Vagina (tissue), 2 donors: ENCODE measurements at regions not wholly inside any gene's neighbourhood (a gene's known extent, or its start where the extent isn't known, plus 50 kb on each side); places are given as distances from the start of the nearest gene placed in this dataset.

Experiments used
- DNase-seq, 2 donors: peaks; one replicate each; pipeline ENCODE4 v3.0.0-alpha.2; 2017; ENCODE audit errors: extremely low spot score in 2 of 2
- H3K27ac ChIP-seq: fragments of 200-600 bp; sonication (generic); one replicate; pipeline ENCODE4 v1.5.1; 2019
- H3K27me3 ChIP-seq: fragments of 200-600 bp; sonication (generic); one replicate; pipeline ENCODE4 v1.5.1; 2019
- H3K36me3 ChIP-seq, 2 donors: fragments of 200-600 bp; sonication (generic); one replicate each; pipeline ENCODE4 v1.5.1; 2017 to 2019
- H3K4me1 ChIP-seq: fragments of 200-600 bp; sonication (generic); one replicate; pipeline ENCODE4 v1.5.1; 2019
- H3K4me3 ChIP-seq, 2 donors: fragments of 200-600 bp; sonication (generic); 1 replicate in 1 of 2; 2 replicates in 1 of 2; pipeline ENCODE4 v1.5.1; 2016 to 2019
- H3K9me3 ChIP-seq: fragments of 200-600 bp; sonication (generic); one replicate; pipeline ENCODE4 v1.5.1; 2019
- POLR2A ChIP-seq, 2 donors: fragments of 450-650 bp; IDR thresholded peaks; one replicate each; pipeline ENCODE4 v1.6.1; 2017; ENCODE audit warnings: antibody characterized with exemption in 2 of 2, mild to moderate bottlenecking in 2 of 2, moderate library complexity in 2 of 2
- POLR2AphosphoS5 ChIP-seq, 2 donors: sonication (generic); formaldehyde crosslinking; IDR thresholded peaks; one replicate each; pipeline ENCODE4 v1.9.0; 2017; ENCODE audit warnings: antibody characterized with exemption in 2 of 2, mild to moderate bottlenecking in 2 of 2, low read depth in 1 of 2; ENCODE audit not compliant: insufficient read depth in 1 of 2
- intact Hi-C: fragments of 100-400 bp; cut with DNase I; formaldehyde crosslinking; loops from one replicate; pipeline ENCODE4 v1.15.1; 2023
- TF ChIP-seq, protein P1 (sequence below), 3 experiments: fragments of 450-650 bp in 2 of 3; fragments of 200-600 bp in 1 of 3; sonication (generic) in 1 of 3; IDR thresholded peaks; one replicate each; pipeline ENCODE4 v1.5.1; 2017 to 2019; ENCODE audit warnings: antibody characterized with exemption in 3 of 3, mild to moderate bottlenecking in 2 of 3, moderate library complexity in 2 of 3

DNA sequence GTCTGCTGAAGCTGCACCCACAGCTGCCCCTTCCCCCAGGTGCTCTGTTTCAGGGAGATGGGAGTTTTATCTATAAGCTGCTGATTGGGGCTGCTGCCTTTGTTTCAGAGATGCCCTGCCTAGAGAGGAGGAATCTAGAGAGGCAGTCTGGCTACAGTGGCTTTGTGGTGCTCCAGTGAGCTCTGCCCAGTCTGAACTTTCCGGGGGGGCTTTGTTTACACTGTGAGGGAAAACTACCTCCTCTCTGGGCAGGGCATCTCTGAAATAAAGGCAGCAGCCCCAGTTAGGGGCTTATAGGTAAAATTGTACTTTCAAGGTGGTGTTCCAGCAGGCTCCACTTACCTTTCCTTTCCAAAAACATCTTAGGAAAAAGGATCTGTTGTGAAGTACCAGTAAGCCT, 242.2 kb downstream of the SPRY1 start:
- no peaks in the 10 kb centered on the region for H3K9me3 ChIP-seq
- intact Hi-C loops, result no loop called here
- H3K36me3 ChIP-seq, result no peaks in the 10 kb centered on the region
- H3K4me3 ChIP-seq, result no peak overlapping the region
- no peak overlapping the region for H3K27ac ChIP-seq
- DNase-seq, result no peak
- no peaks in the 10 kb centered on the region for H3K4me1 ChIP-seq
- no peaks in the 10 kb centered on the region for H3K27me3 ChIP-seq
- TF ChIP-seq POLR2AphosphoS5 (IDR thresholded peaks at IDR 0.05; ENCODE audit: insufficient read depth in 1 of 2, low read depth in 1 of 2), result no peak
- no peak for TF ChIP-seq POLR2A (IDR thresholded peaks at IDR 0.05)
- TF ChIP-seq, protein P1, sequence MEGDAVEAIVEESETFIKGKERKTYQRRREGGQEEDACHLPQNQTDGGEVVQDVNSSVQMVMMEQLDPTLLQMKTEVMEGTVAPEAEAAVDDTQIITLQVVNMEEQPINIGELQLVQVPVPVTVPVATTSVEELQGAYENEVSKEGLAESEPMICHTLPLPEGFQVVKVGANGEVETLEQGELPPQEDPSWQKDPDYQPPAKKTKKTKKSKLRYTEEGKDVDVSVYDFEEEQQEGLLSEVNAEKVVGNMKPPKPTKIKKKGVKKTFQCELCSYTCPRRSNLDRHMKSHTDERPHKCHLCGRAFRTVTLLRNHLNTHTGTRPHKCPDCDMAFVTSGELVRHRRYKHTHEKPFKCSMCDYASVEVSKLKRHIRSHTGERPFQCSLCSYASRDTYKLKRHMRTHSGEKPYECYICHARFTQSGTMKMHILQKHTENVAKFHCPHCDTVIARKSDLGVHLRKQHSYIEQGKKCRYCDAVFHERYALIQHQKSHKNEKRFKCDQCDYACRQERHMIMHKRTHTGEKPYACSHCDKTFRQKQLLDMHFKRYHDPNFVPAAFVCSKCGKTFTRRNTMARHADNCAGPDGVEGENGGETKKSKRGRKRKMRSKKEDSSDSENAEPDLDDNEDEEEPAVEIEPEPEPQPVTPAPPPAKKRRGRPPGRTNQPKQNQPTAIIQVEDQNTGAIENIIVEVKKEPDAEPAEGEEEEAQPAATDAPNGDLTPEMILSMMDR (IDR thresholded peaks at IDR 0.05), result no peak

DNA sequence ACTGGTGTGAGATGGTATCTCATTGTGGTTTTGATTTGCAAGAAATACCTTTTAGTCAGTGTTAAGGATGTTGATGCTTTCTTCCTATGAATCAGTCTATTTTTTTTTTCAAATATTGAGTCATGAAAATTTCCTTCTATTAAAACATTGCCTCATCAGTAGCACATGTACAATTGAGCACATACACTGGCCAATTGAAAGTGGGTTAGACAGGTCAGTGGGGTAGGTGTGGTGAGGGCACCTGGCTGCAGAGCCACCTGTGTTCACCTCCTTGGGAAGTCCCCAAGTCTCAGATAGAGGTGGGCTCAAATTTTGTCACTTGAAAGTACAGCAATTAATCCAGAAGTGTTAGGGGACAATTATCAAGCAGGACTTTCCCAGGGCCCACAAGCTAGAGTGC, 243.7 kb downstream of the SPRY1 start:
- no peaks in the 10 kb centered on the region for H3K36me3 ChIP-seq
- no peak for DNase-seq
- H3K4me3 ChIP-seq, result no peak overlapping the region
- peak in 1 of 2 donors; percentile 19 for TF ChIP-seq POLR2AphosphoS5 (IDR thresholded peaks at IDR 0.05; ENCODE audit: insufficient read depth in 1 of 2, low read depth in 1 of 2)
- no peak for TF ChIP-seq POLR2A (IDR thresholded peaks at IDR 0.05)
- no peaks in the 10 kb centered on the region for H3K27me3 ChIP-seq
- H3K4me1 ChIP-seq, result no peaks in the 10 kb centered on the region
- no peak overlapping the region for H3K27ac ChIP-seq
- no peaks in the 10 kb centered on the region for H3K9me3 ChIP-seq
- intact Hi-C loops, result no loop called here

DNA sequence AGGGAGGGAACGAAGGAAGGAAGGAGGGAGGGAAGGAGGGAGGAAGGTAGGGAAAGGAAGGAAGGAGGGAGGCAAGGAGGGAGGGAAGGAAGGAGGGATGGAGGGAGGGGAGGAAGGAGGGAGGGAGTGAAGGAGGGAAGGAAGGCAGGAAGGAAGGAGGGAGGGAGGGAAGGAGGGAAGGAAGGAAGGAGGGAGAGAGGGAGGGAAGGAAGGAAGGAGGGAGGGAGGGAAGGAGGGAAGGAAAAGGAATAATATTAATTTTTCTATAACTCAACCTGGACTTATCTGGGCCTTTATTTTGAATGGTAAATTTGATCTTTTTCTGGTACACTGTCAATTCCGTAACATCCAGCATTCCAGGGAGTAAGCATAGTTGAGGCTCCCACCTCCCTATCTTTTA, 244.2 kb downstream of the SPRY1 start:
- H3K4me3 ChIP-seq, result no peak overlapping the region
- no peaks in the 10 kb centered on the region for H3K4me1 ChIP-seq
- intact Hi-C loops, result no loop called here
- DNase-seq, result no peak
- no peaks in the 10 kb centered on the region for H3K27me3 ChIP-seq
- no peak overlapping the region for H3K27ac ChIP-seq
- TF ChIP-seq, protein P1 (IDR thresholded peaks at IDR 0.05), result no peak
- no peak for TF ChIP-seq POLR2A (IDR thresholded peaks at IDR 0.05)
- TF ChIP-seq POLR2AphosphoS5 (IDR thresholded peaks at IDR 0.05; ENCODE audit: insufficient read depth in 1 of 2, low read depth in 1 of 2), result no peak
- H3K9me3 ChIP-seq, result no peaks in the 10 kb centered on the region
- no peaks in the 10 kb centered on the region for H3K36me3 ChIP-seq

DNA sequence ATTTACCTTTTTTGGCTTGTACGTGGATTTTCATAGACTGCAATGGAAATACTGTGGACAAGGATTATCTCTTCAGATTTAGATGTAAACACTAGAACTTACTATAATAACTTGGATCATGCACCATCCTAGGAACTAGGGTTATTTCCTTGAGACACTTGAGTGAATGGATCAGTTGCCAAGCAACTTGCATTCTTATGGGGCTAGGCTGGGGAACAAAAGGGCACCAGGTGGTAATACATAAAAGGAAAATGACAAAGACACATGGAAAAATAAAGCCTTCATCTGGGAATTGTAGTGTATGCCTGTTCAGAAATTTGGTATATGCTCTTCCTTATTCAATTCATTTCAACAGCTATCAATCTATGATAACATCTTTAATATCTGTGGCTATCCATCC, 247.1 kb downstream of the SPRY1 start:
- no peaks in the 10 kb centered on the region for H3K9me3 ChIP-seq
- no peak for TF ChIP-seq POLR2AphosphoS5 (IDR thresholded peaks at IDR 0.05; ENCODE audit: insufficient read depth in 1 of 2, low read depth in 1 of 2)
- TF ChIP-seq, protein P1 (IDR thresholded peaks at IDR 0.05), result no peak
- TF ChIP-seq POLR2A (IDR thresholded peaks at IDR 0.05), result no peak
- peaks cover 3% of the 10 kb centered on the region for H3K4me1 ChIP-seq
- no peaks in the 10 kb centered on the region for H3K36me3 ChIP-seq
- no peak overlapping the region for H3K27ac ChIP-seq
- H3K4me3 ChIP-seq, result no peak overlapping the region
- DNase-seq, result no peak
- intact Hi-C loops, result no loop called here
- H3K27me3 ChIP-seq, result no peaks in the 10 kb centered on the region

DNA sequence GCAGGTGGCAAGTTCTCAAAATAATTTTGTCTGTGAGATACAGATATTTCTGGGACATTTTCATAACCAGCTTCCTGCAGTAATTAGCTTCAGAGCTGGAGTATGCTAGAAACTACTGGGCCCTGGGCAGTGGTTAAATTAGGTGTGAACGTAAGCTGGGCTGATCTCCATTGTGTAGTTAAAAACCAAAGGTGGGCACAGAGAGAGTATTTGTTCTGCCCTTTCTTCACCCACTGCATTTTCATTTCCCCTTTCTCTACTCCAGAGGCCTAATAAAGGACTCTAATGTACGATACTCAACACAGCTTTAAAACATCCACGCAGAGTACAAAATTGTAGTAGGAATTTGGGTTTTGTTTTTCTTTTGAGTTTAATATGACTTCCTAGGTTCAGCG, 252.7 kb downstream of the SPRY1 start:
- DNase-seq, result no peak
- intact Hi-C loops, result no loop called here
- H3K4me3 ChIP-seq, result peak overlapping the region in 1 of 2 donors; percentile 1

DNA sequence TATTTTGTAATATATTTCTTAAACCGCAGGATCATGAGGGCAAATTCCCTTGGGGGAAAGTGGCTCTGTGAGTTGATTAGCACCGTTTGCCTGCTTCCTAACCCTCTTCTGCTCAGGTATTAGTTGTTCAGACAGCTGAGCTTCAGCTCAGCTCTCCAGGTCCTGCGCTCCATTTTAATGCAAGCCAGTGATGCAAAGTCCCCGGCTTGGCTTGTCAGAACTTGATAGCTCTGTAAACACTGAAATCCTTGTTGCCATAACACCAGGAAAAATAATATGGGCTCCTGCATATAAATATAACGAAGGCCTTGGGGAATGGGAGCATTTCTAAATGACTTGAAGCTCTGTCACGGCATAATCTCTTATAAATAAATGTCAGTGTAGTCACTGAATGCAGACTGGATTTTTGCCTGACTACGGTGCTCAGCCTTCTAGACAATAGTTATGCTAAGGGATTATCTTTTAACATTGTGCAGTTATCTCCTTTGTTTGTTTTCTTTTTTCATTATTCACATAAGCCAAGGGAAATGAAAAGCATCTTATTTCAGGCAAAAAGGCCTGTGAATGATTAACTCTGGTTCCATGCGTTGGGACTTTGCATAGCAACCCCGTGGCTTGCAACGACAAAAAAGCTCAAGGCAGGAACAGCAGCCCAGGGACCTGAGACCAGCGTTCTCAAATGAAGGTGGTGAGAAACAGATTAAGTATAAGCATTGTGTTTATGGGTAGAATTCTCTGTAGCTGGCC, 253.2 kb downstream of the SPRY1 start:
- Histone ChIP-seq H3K9me3 (no peaks in the 10 kb centered on the region), H3K4me3 (peak overlapping the region in 1 of 2 donors; percentile 1), H3K27me3 (no peaks in the 10 kb centered on the region), H3K4me1 (peaks cover 38% of the 10 kb centered on the region), H3K27ac (peak overlapping the region; percentile 43), H3K36me3 (no peaks in the 10 kb centered on the region)
- no peak for TF ChIP-seq POLR2A (IDR thresholded peaks at IDR 0.05)
- TF ChIP-seq POLR2AphosphoS5 (IDR thresholded peaks at IDR 0.05; ENCODE audit: insufficient read depth in 1 of 2, low read depth in 1 of 2), result peak in 1 of 2 donors; percentile 26
- DNase-seq, result no peak
- intact Hi-C loops, result no loop called here

More for the DNA sequence above, 252.7 kb downstream of the SPRY1 start:
- no peaks in the 10 kb centered on the region for H3K36me3 ChIP-seq
- TF ChIP-seq POLR2AphosphoS5 (IDR thresholded peaks at IDR 0.05; ENCODE audit: insufficient read depth in 1 of 2, low read depth in 1 of 2), result no peak
- H3K27ac ChIP-seq, result peak overlapping the region; percentile 43
- H3K4me1 ChIP-seq, result peaks cover 38% of the 10 kb centered on the region
- H3K27me3 ChIP-seq, result no peaks in the 10 kb centered on the region
- no peaks in the 10 kb centered on the region for H3K9me3 ChIP-seq
